Kidney epithelial cell (primary cell): ENCODE measurements at regions not wholly inside any gene's neighbourhood (a gene's known extent, or its start where the extent isn't known, plus 50 kb on each side); places are given as distances from the start of the nearest gene placed in this dataset.

Experiments
- DNase-seq: peaks from one replicate; pipeline ENCODE4 v3.0.0-alpha.2; 2010; ENCODE audit warnings: low read depth
- H3K27me3 ChIP-seq: 2 replicates; pipeline ENCODE4 v1.6.0; 2011; ENCODE audit warnings: low read length; ENCODE audit not compliant: control insufficient read depth, insufficient read depth
- H3K36me3 ChIP-seq: 2 replicates; pipeline ENCODE4 v1.5.1; 2011; ENCODE audit warnings: low read length; ENCODE audit not compliant: control insufficient read depth, insufficient read depth
- H3K4me3 ChIP-seq: 2 replicates; pipeline ENCODE4 v1.5.1; 2011; ENCODE audit warnings: low read depth, mild to moderate bottlenecking, control low read depth, low read length
- TF ChIP-seq, protein P1 (sequence below): IDR thresholded peaks from 2 replicates; pipeline ENCODE4 v1.5.1; 2011; ENCODE audit warnings: mild to moderate bottlenecking, moderate library complexity, low read length, control low read depth, inconsistent platforms; ENCODE audit not compliant: insufficient read depth, poor library complexity, severe bottlenecking

DNA sequence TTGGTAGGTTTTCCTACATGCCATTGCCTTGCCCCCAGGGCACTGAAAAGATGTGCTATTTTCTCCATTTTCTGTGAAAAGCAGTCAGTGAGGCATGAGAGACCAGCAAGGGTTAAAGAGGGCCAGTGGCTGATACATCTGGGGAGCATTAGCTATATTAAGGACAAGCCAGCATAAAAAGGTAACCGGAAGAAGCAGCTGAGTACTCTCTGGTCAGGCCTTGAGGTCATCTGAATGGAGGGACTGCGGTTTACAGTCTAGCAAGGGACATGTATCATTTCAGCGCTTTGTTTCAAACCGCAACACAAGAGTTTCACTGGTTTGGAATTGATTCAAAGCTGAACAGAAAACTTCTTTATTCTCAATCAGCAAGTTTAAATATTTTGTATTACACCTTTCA lies 120.4 kb downstream of the EPDR1 start:
- DNase-seq = no peak
- Histone ChIP-seq H3K36me3 (no peaks in the 10 kb centered on the region), H3K27me3 (no peaks in the 10 kb centered on the region), H3K4me3 (no peak overlapping the region)
- TF ChIP-seq, protein P1, sequence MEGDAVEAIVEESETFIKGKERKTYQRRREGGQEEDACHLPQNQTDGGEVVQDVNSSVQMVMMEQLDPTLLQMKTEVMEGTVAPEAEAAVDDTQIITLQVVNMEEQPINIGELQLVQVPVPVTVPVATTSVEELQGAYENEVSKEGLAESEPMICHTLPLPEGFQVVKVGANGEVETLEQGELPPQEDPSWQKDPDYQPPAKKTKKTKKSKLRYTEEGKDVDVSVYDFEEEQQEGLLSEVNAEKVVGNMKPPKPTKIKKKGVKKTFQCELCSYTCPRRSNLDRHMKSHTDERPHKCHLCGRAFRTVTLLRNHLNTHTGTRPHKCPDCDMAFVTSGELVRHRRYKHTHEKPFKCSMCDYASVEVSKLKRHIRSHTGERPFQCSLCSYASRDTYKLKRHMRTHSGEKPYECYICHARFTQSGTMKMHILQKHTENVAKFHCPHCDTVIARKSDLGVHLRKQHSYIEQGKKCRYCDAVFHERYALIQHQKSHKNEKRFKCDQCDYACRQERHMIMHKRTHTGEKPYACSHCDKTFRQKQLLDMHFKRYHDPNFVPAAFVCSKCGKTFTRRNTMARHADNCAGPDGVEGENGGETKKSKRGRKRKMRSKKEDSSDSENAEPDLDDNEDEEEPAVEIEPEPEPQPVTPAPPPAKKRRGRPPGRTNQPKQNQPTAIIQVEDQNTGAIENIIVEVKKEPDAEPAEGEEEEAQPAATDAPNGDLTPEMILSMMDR = no peak

GRCh38 chr7:38049679-38050078 lies 128.4 kb upstream of the STARD3NL start:
- no peaks in the 10 kb centered on the region for H3K36me3 ChIP-seq
- H3K4me3 ChIP-seq = no peak overlapping the region
- no peak for DNase-seq
- TF ChIP-seq, protein P1 = no peak
- no peaks in the 10 kb centered on the region for H3K27me3 ChIP-seq

GRCh38 chr7:38051311-38051710 lies 126.7 kb upstream of the STARD3NL start:
- Histone ChIP-seq H3K27me3 (no peaks in the 10 kb centered on the region), H3K36me3 (no peaks in the 10 kb centered on the region)
- no peak for DNase-seq

DNA sequence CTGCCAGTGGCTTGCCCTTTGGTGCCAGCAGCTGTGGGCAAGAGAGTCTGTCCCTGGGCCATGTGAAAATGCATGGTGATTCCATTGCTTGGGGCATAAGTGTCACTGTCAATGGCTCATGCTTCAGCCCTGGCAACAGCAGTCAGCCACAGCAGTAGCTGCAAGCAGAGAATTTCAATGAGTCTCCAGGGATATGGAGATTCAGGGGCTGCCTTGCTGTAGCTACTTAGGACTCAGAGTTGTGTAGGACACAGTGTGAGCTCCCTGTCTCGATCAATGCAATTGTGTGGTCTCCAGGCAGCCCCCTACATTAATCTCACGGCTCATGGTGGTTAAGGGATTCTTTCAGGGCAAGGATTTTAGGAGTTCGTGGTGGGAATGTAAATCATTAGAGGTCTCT lies 126.3 kb upstream of the STARD3NL start:
- no peak for DNase-seq
- Histone ChIP-seq H3K36me3 (no peaks in the 10 kb centered on the region), H3K27me3 (no peaks in the 10 kb centered on the region), H3K4me3 (no peak overlapping the region)
- TF ChIP-seq, protein P1 = no peak

More at GRCh38 chr7:38051311-38051710, 126.7 kb upstream of the STARD3NL start:
- TF ChIP-seq, protein P1 = no peak
- no peak overlapping the region for H3K4me3 ChIP-seq

DNA sequence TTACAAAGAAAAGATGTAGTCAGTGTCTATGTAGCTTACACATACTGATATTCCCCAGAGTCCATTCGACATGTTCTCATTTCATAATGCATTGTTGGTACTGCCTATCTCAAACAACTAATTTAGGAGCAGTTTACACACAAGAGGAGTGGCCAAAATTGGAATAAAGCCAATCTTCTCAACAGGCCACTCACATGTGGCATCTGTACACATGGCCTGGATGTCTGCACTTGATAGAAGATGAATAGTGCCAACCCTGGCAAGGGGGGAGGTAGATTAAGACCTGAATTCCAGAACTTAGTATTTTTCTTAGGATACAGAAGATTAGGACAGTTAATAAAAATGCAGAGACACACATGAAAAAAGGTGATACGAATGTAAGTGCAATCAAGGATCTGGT lies 125.3 kb upstream of the STARD3NL start:
- H3K36me3 ChIP-seq = no peaks in the 10 kb centered on the region
- TF ChIP-seq, protein P1 = no peak
- no peak for DNase-seq
- H3K4me3 ChIP-seq = no peak overlapping the region
- no peaks in the 10 kb centered on the region for H3K27me3 ChIP-seq

DNA sequence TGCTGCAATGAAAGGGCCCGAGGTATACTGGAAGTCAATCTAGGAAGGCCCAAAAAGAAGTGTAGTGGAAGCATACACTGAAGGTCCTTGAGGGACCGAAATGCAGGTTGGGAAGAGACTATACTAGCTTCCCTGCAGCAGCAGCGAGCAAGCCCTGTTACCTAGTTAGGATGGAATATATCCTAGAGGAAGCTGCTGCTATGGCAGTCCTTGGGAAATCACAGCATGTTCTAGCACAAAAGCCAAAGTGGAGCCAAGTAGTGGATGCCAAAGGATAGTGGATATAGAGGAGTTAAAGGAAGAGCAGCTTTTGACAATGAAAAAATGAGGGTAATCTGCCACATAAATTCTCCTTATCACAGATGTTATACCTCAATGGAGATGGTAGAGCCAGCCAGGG lies 123.8 kb upstream of the STARD3NL start:
- Histone ChIP-seq H3K27me3 (no peaks in the 10 kb centered on the region), H3K4me3 (no peak overlapping the region), H3K36me3 (no peaks in the 10 kb centered on the region)
- TF ChIP-seq, protein P1 = no peak
- DNase-seq = no peak
